Right ventricle myocardium superior (tissue), 1 donor: ENCODE measurements at regions not wholly inside any gene's neighbourhood (a gene's known extent, or its start where the extent isn't known, plus 50 kb on each side); places are given as distances from the start of the nearest gene placed in this dataset.
"Not testable (repeated sequence)": the region's sequence is repeated elsewhere in the genome, so short reads cannot be mapped to it uniquely, and the experiment has no call there.

Source experiments
- ATAC-seq: fragments of 200-7000 bp; cut with Tn5 transposase; one replicate; pipeline ENCODE4 v1.9.1; 2020; ENCODE audit warnings: mild to moderate bottlenecking; ENCODE audit not compliant: poor library complexity
- DNase-seq: peaks from one replicate; pipeline ENCODE4 v3.0.0-alpha.2; 2020
- intact Hi-C: fragments of 100-400 bp; cut with DNase I; formaldehyde crosslinking; loops from one replicate; pipeline ENCODE4 v1.11.2; 2022
- donor health status: DM: no; HTN: yes; CAD: no; lungs with severe emphysema.

DNA sequence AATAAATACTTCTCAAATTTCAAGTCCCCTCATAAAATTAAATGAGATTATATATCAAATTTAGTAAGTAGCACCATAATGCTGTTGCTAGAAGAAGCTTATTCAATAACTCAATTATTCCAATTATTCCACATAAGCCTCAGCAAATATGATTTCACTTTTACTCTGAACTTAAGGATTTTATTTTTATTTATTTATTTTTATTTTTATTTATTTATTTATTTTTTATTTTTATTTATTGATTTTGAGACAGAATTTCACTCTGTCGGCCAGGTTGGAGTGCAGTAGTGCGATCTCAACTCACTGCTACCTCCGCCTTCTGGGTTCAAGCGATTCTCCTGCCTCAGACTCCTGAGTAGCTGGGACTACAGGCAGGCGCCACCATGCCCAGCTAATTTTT is 1308.3 kb upstream of the CDH9 start:
- DNase-seq (no peak), ATAC-seq (no peak)
- intact Hi-C loops: no loop called here

DNA sequence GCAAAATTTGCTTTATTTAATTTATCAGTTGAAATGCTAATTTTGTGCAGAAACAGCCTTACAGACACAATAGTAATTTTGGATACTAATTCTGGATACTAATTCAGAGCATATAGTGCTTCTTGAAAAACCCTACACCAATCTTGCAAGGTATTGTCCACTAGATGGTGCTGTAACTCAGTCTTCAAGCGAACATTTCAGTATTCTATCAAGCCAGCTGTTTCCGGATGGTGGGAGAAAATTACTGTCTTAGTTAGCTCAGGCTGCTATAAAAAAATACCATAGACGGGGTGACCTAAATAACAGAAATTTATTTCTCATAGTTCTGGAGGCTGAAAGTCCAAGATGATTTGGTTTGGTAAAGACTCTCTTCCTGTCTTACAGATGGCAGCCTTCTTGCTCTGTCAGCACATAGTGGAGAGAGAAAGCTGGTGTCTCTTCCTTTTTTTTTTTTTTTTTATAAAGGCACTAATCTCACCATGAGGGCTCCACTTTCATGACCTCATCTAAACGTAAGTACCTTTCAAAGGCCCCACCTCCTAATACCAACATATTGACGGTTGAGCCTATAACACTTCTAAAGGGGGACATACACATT is 1306.5 kb upstream of the CDH9 start:
- intact Hi-C loops: no loop called here
- DNase-seq (no peak), ATAC-seq (no peak)

DNA sequence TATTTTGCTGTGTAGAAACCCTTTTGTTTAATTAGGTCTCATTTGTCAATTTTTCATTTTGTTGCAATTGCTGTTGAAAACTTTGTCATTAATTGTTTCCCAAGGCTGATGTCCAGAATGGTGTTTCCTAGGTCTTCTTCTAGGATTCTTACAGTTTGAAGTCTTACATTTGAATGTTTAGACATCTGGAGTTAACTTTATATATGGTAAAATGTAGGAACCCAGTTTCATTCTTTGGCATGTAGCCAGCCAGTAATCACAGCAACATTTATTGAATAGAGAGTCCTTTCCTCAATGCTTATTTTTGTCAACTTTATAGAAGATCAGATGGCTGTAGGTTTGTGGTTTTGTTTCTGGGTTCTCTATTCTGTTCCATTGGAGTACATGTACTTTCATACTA is 1290.8 kb upstream of the CDH9 start:
- DNase-seq (no peak), ATAC-seq (no peak)
- intact Hi-C loops: no loop called here

DNA sequence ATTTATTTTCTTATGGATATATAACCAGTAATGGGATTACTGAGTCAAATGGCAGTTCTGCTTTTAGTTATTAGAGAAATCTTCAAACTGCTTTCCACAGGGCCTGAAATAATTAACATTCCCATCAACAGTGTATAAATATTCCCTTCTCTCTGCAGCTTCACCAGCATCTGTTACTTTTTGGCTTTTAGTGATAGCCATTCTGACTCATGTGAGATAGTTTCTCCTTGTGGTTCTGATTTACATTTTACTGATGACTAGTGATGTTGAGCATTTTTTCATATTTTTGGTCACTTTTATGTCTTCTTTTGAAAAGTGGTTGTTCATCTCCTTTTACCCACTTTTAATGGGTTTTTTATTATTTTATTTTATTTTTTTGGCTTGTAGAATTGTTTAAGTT is 1290.3 kb upstream of the CDH9 start:
- DNase-seq: no peak
- no peak for ATAC-seq
- intact Hi-C loops: no loop called here

DNA sequence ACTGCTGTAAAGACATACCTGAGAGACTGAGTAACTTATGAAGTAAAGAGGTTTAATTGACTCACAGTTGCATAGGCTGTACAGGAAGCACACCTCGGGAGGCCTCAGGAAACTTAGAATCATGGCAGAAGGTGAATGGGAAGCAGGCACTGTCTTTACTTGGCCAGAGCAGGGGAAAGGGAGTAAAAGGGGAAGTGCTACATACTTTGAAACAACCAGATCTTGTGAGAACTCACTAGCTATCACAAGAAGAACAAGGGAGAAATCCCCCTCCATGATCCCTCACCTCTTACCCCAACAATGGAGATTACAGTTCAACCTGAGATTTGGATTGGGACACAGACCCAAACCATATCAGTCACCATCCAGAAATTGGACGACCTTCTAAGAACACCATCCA is 1285.8 kb upstream of the CDH9 start:
- DNase-seq (no peak), ATAC-seq (no peak)
- intact Hi-C loops: no loop called here

DNA sequence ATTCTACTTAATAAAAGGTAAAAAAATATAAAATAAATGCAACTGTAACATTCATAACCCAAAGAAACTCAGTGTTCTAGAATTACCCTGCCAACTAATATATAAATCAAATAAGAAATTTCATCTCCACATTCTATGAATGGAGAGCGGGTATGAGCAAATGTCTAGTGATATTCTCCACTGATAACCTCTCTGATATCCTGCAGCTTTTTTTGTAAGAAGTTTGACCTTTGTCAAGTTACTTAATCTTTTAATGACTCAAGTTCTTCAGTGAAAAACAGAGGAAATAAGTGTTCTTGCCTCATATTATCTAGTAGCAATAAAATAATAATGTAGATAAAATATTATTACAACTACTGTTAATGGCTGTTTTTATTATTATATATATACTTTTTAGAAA is 1275.6 kb upstream of the CDH9 start:
- DNase-seq (no peak), ATAC-seq (no peak)
- intact Hi-C loops: no loop called here

DNA sequence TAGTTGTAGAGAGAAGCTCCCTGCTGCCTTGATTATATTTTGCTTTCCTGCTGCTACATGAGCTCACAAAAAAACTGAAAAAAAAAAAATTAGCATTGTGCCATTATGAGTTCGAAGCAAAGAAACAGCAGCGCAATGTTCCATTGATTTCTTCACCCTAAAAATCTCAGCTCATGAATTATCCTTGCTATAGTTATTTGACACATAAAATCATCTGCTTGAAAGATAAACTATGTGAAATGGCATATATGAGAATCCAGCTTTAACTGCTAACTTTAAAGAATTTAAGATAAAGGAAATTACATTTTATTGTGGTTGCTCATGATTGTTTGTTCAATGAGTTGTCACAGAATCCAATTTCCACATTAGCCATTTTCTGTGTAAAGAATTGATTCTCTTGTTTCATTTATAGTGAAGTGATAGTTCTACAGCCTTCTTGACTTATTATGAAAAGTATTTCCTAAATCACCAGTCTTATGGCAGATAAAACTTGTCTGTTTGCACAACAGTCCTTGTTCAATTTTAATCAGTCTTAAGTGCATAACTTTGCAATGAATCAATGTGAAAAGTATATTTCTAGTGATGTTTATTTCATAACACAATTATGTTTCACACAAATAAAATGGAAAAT is 1275.0 kb upstream of the CDH9 start:
- intact Hi-C loops: no loop called here
- ATAC-seq (no peak), DNase-seq (no peak)

DNA sequence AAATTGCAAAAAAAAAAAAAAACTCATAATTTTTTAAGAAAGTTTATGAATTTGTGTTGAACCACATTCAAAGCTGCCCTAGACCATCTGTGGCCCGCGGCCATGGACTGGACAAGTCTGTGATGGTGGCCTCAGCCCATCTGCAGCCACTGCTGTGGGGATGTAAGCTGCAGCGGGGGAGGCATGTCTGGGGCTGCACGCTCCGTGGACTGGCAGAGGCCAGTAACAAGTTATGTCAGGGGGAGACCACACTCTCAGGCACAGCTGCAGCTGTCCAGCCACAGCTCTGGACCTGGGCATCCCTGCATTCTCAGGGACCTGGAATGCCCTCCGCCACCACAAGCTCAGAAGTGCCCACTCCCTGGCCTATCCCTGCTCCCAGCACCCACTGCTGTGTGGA is 1272.3 kb upstream of the CDH9 start:
- DNase-seq (peak; percentile 23), ATAC-seq (no peak)
- intact Hi-C loops: no loop called here

DNA sequence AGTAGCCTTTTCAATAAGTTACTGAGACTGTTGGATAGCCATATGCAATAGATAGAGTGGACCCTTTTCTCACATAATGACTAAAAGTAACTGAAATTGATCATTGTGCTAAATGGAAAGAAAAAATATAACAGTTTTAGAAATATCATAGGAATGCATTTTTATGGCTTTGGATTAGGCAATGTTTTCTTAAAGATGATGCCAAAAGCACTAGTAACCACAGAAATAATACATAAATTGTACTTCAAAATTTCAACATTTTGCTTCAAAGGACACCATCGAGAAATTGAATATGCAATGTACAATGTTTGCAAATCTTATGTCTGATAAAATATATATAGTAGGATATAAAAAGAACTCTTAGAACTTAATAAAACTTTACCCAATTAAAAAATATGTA is 1267.5 kb upstream of the CDH9 start:
- DNase-seq (no peak), ATAC-seq (no peak)
- intact Hi-C loops: no loop called here

DNA sequence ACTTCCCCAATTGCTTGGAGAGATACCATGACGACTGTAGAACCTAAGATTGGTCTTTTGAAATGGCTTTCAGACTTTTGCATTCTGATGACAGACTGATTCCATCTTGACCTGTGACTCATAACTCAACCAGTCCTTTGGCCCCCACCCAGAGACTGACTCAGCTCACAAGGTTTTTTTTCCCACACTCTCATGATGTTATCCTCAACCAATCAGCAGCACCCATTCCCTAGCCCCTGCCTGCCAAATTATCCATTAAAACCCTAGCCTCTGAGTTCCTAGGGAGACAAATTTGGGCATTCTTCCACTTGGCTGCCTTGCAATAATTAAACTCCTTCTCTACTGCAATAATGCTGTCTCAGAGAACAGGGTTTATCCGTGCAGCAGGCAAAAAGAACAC is 1263.3 kb upstream of the CDH9 start:
- no peak for ATAC-seq
- intact Hi-C loops: no loop called here

DNA sequence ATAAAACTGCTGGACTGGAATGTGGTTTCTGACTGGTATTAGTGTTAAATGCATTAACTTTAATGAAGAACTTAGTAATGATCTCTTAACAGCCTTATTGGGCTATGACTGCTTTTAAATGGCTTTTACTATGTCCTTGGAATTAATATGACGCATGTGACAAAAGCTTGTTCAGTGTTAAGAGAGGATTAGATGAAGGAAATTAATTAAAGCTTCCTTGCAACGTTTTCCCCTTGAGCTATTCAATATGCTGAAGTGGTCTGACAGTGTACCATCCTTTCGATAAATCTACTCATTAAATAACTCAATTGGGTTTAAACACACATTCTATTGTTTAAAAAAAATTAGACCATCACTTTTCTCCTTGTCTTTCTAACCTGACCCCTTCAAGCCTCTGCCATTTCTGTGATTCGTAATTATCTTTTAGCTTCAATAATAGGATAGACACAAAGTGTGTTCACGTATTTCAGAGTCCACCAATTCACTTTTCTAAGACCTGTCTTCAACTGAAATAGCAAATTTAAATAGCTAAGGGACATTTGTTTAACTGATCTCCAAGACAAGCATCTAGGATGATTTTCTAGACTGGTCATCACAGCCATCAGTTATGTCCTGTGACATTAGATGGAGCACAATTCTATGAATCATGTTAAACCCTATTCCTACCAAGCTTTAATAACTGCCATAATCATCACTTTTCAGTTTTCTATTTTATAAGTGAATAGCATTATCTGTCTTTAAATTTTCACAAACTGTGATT is 1258.0 kb upstream of the CDH9 start:
- ATAC-seq: no peak
- DNase-seq: no peak
- intact Hi-C loops: no loop called here

More for the DNA sequence above, 1263.3 kb upstream of the CDH9 start:
- no peak for DNase-seq

DNA sequence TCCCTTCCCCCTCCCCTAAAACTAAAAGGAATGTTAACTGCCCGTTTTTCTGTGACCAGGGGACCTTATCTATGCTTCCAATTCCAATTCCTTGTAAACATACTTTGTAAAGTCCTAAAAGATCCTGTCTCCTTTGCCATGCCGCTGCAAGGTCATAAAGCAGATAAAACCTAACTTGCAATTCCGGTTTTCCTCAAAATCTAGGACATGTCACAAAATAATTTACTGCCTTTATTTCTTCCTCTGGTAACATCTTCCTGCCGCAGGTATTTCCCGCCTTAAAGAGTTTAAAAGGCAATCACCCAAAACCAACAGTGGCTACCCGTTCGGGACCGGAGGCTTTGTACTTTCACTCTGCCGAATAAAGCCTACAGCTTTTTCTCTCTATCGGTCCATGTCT is 1248.6 kb upstream of the CDH9 start:
- intact Hi-C loops, ATAC-seq, DNase-seq: not testable (repeated sequence)

DNA sequence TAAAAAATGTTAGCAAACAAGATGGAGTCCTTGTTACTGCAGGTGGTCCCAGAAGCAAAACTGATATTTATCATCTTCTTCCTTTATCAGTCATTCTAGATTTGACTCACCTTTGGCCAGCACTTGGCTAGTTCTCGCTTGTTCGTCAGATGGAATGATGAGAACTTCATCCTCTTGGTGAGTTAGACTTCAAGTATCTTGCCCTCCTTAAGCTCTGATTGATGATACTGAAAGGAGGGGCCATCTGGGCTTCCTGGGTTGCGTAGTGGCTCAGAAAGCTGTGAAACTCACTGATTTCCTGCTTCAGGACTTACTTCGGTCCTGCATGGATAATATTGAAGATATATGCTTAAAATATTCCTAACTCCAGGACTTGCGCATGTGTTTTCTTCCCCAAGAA is 1248.2 kb upstream of the CDH9 start:
- intact Hi-C loops: no loop called here
- ATAC-seq (no peak), DNase-seq (no peak)

DNA sequence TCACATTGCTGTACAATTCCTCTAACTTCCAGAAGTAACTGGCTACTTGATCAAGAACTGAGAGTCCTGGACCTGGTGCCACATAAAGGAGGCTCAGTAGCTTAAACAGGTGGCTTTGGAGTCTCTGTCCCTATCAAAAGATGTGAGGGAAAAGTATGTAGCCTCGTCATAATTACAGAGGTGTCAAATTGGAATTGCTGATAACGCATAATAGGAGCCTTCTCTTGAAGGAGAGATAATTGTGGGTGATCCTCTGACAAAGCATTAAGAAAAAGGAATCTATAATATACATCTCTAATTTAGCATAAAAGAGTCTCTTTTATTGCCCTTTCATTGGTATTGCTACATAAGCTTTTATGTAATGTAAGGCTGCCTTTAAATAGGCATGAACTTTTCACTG is 1246.4 kb upstream of the CDH9 start:
- ATAC-seq (no peak), DNase-seq (no peak)
- intact Hi-C loops: no loop called here

DNA sequence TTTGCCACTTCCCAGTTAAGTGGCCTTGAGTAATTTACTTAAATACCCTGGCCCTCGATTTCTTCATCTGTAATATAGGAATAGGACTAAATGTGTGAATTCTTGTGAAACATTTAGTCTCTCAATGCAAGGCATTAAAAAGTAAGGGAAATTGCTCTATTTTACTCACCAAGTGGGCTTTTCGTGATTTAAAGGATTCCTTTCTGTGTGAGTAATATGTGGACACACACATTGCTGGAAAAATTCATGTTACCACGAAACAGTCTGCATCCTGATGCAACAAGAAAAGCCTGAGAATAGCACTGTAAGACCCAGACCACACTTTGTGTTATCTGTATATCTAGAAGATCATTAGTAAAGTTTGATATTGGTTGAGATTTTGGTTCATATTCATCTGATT is 1243.0 kb upstream of the CDH9 start:
- no peak for DNase-seq
- intact Hi-C loops: no loop called here
- ATAC-seq: no peak

DNA sequence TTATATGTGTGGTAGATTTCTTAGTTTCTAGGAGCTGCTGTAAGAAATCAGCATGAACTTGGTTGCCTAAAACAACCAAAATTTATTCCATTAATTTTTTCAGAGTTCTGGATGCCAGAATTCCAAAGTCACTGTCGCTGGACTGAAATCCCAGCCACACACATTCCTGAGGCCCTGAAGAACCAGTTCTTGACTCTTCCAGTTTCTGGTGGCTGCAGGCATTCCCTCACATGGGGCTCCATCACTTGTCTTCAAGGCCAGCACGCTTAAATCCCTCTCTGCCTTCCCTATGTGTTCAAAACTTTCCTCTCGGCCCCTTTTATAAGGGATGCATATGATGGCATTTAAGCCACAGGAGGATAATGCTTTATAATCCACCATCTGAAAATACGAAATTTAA is 1237.5 kb upstream of the CDH9 start:
- intact Hi-C loops: no loop called here
- DNase-seq (no peak), ATAC-seq (no peak)

DNA sequence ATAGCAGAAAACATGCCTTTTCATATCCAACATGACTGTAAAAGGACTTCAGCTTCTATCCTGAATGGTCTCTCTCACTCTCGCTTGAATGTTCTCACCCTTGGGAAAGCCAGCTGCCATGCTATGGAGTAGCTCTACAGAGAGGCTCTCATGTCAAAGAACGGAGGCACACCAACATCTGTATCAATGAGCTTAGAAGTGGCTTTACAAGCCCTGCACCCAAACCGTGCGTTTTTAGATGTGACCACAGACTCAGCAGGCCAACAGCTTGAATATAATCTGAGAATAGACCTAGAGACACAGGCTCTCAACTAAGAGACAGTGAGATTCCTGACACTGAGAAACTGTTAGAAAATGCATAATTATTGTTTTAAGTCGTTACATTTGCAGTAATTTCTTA is 1231.6 kb upstream of the CDH9 start:
- intact Hi-C loops: no loop called here
- DNase-seq (no peak), ATAC-seq (no peak)

DNA sequence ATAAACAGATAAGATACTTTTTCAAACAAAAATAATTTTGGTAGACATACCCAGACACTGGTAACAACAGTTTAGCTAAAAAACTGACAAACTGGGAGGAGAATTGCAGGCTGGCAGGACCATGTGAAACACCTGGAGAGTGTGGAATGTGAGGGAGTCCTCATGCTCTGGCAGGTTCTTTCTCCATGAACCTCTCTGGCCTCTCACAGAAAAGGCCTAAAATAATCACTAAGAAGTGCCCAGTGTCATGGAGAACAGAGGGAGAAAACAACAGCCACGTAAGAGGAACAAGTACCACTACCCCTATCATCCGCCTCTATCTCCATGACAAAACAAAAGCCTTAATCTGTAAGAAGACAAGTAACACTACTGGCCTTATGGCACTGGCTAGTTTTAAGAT is 1227.5 kb upstream of the CDH9 start:
- intact Hi-C loops: no loop called here
- ATAC-seq (no peak), DNase-seq (no peak)

DNA sequence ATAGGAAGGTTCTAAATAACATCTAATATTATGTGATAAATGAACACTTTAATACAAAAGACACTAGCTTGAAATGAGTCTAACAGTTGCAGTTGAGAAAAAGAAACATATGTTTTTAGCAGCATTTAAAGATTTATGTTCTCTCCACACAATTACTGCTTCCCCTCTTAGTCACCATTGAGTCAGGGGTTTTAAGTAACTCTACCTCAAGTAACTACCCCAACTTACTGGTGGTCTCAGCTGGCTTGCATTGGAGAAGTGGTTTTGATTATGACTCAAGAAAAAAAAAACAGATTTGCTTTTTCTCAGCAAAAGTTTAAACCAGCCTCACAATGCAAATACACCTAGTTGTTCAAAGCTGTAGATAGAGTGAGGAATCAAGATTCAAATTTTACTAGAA is 1216.5 kb upstream of the CDH9 start:
- no peak for DNase-seq
- intact Hi-C loops: no loop called here
- ATAC-seq: no peak

DNA sequence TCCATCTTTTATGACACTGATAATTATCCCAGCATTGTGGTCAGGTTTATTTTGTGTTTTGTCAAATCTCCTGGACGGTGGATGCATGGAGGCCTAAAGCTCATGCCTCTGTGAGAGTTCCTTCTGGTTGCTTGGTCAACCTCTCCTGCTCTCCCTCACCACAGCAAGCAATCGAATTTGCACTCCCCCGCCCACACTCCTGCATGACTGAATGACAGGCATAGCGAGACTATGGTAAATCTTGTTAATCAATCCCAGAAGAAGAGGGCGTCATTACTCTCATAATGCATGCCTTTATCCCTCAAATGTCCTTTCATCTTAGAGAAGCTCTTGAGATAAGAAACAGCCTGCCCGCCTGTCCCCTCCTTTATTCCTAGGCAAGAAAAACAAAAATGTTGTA is 1215.0 kb upstream of the CDH9 start:
- no peak for ATAC-seq
- intact Hi-C loops: no loop called here
- no peak for DNase-seq
